Heart right ventricle (tissue), 16 donors: ENCODE measurements at regions not wholly inside any gene's neighbourhood (a gene's known extent, or its start where the extent isn't known, plus 50 kb on each side); places are given as distances from the start of the nearest gene placed in this dataset.

Experiments
- ATAC-seq, 8 donors: fragments of 200-7000 bp; cut with Tn5 transposase; one replicate each; pipeline ENCODE4 v1.9.1; 2020; ENCODE audit warnings: mild to moderate bottlenecking in 8 of 8, moderate library complexity in 8 of 8, moderate number of reproducible peaks in 1 of 8
- DNase-seq, 2 donors: peaks; one replicate each; pipeline ENCODE4 v3.0.0-alpha.2; 2020
- H3K27ac ChIP-seq, 10 donors: fragments of 200-600 bp; sonication (generic) in 2 of 10; one replicate each; pipeline versions ENCODE4 v1.5.0 to v1.8.0; 2020 to 2022; ENCODE audit warnings: mild to moderate bottlenecking in 3 of 10
- H3K27me3 ChIP-seq, 7 donors: fragments of 200-600 bp; one replicate each; pipeline ENCODE4 v1.8.0; 2021 to 2022; ENCODE audit warnings: mild to moderate bottlenecking in 2 of 7
- H3K36me3 ChIP-seq, 9 donors: fragments of 200-600 bp; sonication (generic) in 1 of 9; one replicate each; pipeline versions ENCODE4 v1.5.0 to v1.8.0; 2020 to 2022; ENCODE audit warnings: mild to moderate bottlenecking in 2 of 9
- H3K4me1 ChIP-seq, 9 donors: fragments of 200-600 bp; sonication (generic) in 1 of 9; one replicate each; pipeline versions ENCODE4 v1.5.0 to v1.8.0; 2020 to 2022; ENCODE audit warnings: mild to moderate bottlenecking in 4 of 9
- H3K4me3 ChIP-seq, 10 donors: fragments of 200-600 bp; sonication (generic) in 2 of 10; one replicate each; pipeline versions ENCODE4 v1.5.0 to v1.8.0; 2020 to 2022; ENCODE audit warnings: mild to moderate bottlenecking in 7 of 10, moderate library complexity in 2 of 10
- H3K9me3 ChIP-seq, 11 donors: fragments of 200-600 bp in 10 of 11; sonication (generic) in 2 of 11; one replicate each; pipeline versions ENCODE4 v1.5.0 to v1.8.0; 2013 to 2022; ENCODE audit warnings: mild to moderate bottlenecking in 2 of 11, control low read depth in 1 of 11, moderate library complexity in 1 of 11
- WGBS, 2 donors: extraction: QIAGEN DNeasy Blood & Tissue Kit; methylation state at CpG; one replicate each; pipeline ENCODE4 v1.1.7; 2013; ENCODE audit warnings: inconsistent platforms in 1 of 2; 5-methylcytosine and 5-hydroxymethylcytosine counted together
- intact Hi-C, 10 donors: fragments of 100-400 bp; cut with DNase I; formaldehyde crosslinking; loops; one replicate each; pipeline versions ENCODE4 v1.11.1 to v1.14.2; 2022
- TF ChIP-seq, protein P1 (sequence below), 9 donors: fragments of 200-600 bp; sonication (generic) in 2 of 9; IDR thresholded peaks; one replicate each; pipeline versions ENCODE4 v1.5.0 to v1.8.0; 2021 to 2022; ENCODE audit warnings: antibody characterized with exemption in 9 of 9, mild to moderate bottlenecking in 5 of 9, moderate library complexity in 1 of 9
- donor health status: Arrhythmogenic right ventricular cardiomyopathy.
- donor health status: ischemic (EF 13 %, LVEDD 7.1; RV severe dilation, severe dysfunction).
- donor health status: healthy with polysubstance abuse.
- donor health status: DM: no; HTN: yes; CAD: no.
- donor health status: DM: no; HTN: no; CAD: no.
- donor health status: ischemic (EF 25% LVEDD 6.9; RV normal size, moderate dysfunction).
- donor health status: ischemic (EF 25% LVEDD 5.7; RV mildly dilated, moderate dysfunction).
- donor health status: healthy.
- donor health status: DM: yes; HTN: yes; CAD: no.
- donor health status: Ischemic cardiomyopathy.
- donor health status: ischemic (EF 35%, LVEDD 5.7; RV mildly dilated, moderate dysfunction).
- donor health status: nonischemic (EF 11% LVEDD 7.7; RV severe dilation, severe dysfunction).
- donor health status: DM: yes; HTN: yes; CAD: no.
- donor health status: PGD.
- donor health status: ischemic (EF 29% LVEDD 5.4; RV normal size, mild dysfunction).
- donor health status: nonischemic (EF 23%, LVEDD 6.1; RV moderate dilation, normal function).

DNA sequence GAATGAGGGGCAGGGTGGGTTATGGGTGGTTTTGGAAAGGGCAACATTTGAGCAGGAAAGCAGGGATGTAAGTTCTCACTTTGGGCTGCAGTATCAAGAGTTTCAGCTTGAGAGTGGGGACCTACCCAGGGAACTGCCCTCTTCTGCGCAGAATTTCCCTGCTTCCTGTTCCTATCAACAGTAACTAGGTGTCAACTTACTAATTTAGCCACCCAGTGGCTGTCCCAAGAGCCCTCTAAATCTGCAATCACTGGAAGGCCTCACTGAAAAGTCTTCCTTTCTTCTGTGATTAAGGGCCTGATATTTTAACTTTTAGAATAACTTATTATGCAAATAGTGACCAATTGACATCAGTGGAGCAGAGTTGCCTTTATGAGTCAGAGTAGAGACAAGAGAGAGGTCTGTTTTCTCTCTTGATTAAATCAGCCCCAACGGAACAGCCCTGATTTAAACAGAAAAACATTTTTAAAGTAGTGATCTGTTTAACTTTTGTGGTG lies 118.2 kb upstream of the RIPOR2 start:
- Histone ChIP-seq H3K4me1 (peaks cover 0 to 73% (median 4%) of the 10 kb centered on the region in 9 donors), H3K36me3 (no peaks in the 10 kb centered on the region), H3K27me3 (no peaks in the 10 kb centered on the region), H3K4me3 (no peak overlapping the region), H3K9me3 (peaks cover 0 to 2% (median 0%) of the 10 kb centered on the region in 11 donors), H3K27ac (peak overlapping the region in 3 of 10 donors; percentile 5 to 59 (median 22))
- TF ChIP-seq, protein P1, sequence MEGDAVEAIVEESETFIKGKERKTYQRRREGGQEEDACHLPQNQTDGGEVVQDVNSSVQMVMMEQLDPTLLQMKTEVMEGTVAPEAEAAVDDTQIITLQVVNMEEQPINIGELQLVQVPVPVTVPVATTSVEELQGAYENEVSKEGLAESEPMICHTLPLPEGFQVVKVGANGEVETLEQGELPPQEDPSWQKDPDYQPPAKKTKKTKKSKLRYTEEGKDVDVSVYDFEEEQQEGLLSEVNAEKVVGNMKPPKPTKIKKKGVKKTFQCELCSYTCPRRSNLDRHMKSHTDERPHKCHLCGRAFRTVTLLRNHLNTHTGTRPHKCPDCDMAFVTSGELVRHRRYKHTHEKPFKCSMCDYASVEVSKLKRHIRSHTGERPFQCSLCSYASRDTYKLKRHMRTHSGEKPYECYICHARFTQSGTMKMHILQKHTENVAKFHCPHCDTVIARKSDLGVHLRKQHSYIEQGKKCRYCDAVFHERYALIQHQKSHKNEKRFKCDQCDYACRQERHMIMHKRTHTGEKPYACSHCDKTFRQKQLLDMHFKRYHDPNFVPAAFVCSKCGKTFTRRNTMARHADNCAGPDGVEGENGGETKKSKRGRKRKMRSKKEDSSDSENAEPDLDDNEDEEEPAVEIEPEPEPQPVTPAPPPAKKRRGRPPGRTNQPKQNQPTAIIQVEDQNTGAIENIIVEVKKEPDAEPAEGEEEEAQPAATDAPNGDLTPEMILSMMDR (IDR thresholded peaks at IDR 0.05) = no peak
- peak; percentile 33 to 73 (median 49) for ATAC-seq
- intact Hi-C loops = no loop called here
- DNase-seq = no peak
- WGBS, 2 donors = 42 to 56% methylated on average over 2 of the region's 2 CpGs

DNA sequence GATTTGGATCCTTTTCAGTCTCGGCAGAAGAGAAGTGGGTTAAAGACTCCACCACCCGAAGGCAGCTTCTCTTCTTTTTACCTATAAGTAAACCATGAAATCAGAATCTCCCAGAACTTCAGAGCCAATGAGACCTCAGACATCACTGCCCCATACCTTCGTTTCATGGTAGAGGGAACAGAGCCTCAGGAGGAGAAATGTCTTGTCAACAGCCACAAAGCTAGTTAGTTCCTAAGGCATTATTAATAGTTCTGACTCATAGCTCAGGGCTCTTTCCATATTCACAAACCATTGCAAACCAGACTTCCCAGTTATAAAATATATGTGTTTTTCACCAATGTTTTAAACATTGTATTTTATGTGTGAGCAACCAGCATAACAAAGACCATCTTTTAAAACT lies 118.7 kb upstream of the RIPOR2 start:
- TF ChIP-seq, protein P1 (IDR thresholded peaks at IDR 0.05) = no peak
- Histone ChIP-seq H3K4me1 (peaks cover 0 to 73% (median 4%) of the 10 kb centered on the region in 9 donors), H3K9me3 (no peaks in the 10 kb centered on the region), H3K27me3 (no peaks in the 10 kb centered on the region), H3K36me3 (no peaks in the 10 kb centered on the region), H3K27ac (peak overlapping the region in 2 of 10 donors; percentile 22 to 59), H3K4me3 (no peak overlapping the region)
- peak in 3 of 8 donors; percentile 21 to 66 (median 46) for ATAC-seq
- 58 to 78% methylated on average over 3 of the region's 3 CpGs for WGBS, 2 donors
- intact Hi-C loops = no loop called here
- DNase-seq = no peak

DNA sequence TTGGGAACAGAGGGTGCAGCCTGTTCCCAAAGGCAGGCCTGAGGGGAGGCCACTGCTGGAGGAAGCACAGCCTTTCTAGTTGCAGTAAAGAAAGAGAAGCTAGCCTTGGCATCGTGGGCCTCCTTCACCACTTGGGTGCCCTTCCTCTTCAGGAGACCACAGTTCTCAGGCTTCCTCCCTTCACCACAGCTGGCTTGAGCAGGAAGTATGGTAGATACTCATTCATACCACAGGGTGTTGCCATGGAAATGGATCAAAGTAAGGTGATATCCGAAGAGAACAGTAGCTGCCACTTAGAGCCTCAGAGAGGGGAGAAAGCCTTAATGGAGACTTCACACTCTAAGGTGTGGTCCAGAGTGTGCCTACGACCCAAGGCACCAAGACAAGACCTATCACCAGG lies 120.4 kb upstream of the RIPOR2 start:
- 80 to 81% methylated on average over 3 of the region's 3 CpGs for WGBS, 2 donors
- DNase-seq = peak in 1 of 2 donors; percentile 10
- peaks cover 0 to 58% (median 4%) of the 10 kb centered on the region in 9 donors for H3K4me1 ChIP-seq
- peaks cover 0 to 8% (median 0%) of the 10 kb centered on the region in 11 donors for H3K9me3 ChIP-seq
- TF ChIP-seq, protein P1 (IDR thresholded peaks at IDR 0.05) = no peak
- no peaks in the 10 kb centered on the region for H3K36me3 ChIP-seq
- H3K27ac ChIP-seq = peak overlapping the region in 1 of 10 donors; percentile 32
- peak in 3 of 8 donors; percentile 25 to 41 (median 36) for ATAC-seq
- no peak overlapping the region for H3K4me3 ChIP-seq
- no peaks in the 10 kb centered on the region for H3K27me3 ChIP-seq
- intact Hi-C loops = no loop called here

DNA sequence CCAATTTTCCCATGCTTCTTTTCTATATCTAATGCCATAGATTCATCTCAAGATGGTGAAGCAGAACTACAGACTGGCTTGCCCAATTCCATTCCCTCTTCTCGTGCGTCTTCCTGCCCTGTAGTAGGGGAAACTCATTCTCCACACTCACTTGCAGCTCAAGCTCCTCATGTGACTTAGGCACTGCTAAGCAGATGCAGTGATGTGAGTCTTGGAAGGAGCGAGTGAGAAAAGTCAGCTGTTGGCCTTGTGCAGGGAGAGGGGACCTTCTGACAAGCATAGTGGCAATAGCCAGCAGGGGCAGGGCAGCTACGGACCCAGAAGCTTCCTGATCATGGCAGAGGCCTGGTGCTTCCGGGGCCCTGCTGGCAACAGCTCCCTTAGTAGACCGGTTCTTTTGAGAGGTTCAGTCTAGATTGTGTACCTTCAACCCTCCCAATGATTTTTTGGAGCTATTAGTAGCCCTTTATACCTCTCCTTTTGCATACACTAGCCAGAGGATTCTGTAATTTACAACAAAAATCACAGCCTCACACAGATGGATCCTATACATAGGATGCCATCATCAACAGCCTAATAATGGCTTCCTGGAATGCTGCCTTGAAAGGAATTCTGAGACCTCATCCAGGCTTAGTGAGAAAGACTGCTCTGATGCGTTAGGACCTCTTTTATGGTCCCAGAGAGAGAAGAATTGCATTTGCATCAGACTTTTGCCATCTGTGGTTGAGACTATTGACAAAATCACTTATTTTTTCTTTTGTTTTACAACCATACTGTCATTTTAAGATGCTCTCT lies 121.5 kb upstream of the RIPOR2 start:
- Histone ChIP-seq H3K36me3 (no peaks in the 10 kb centered on the region), H3K27ac (no peak overlapping the region), H3K4me1 (peaks cover 0 to 56% (median 6%) of the 10 kb centered on the region in 9 donors), H3K9me3 (peaks cover 0 to 8% (median 0%) of the 10 kb centered on the region in 11 donors), H3K4me3 (no peak overlapping the region), H3K27me3 (no peaks in the 10 kb centered on the region)
- TF ChIP-seq, protein P1 (IDR thresholded peaks at IDR 0.05) = no peak
- ATAC-seq (peak in 2 of 8 donors; percentile 20 to 25), DNase-seq (peak in 1 of 2 donors; percentile 8)
- WGBS, 2 donors = 84 to 86% methylated on average over 7 of the region's 7 CpGs
- intact Hi-C loops = no loop called here
